ENCODE measurements at regions not wholly inside any gene's neighbourhood (a gene's known extent, or its start where the extent isn't known, plus 50 kb on each side); places are given as distances from the start of the nearest gene placed in this dataset.

GRCh38 chr13:88979465-88980175 is 1308.4 kb downstream of the SLITRK5 start:
- Histone ChIP-seq H3K27me3 (ENCODE audit: low read depth) (no peaks in the 10 kb centered on the region), H3K4me1 (no peaks in the 10 kb centered on the region), H3K27ac (no peak overlapping the region), H3K4me3 (no peak overlapping the region), H3K9me3 (no peaks in the 10 kb centered on the region), H3K36me3 (no peaks in the 10 kb centered on the region)
- DNase-seq (no peak), ATAC-seq (peak; percentile 61 to 65)
- no peak for TF ChIP-seq CTCF (IDR thresholded peaks at IDR 0.05)
- intact Hi-C loops (cut with DNase I), result no loop called here

GRCh38 chr13:89003656-89004055 is 1332.5 kb downstream of the SLITRK5 start:
- no peak for TF ChIP-seq CTCF (IDR thresholded peaks at IDR 0.05)

GRCh38 chr13:89011615-89012014 is 1340.4 kb downstream of the SLITRK5 start:
- TF ChIP-seq CTCF (IDR thresholded peaks at IDR 0.05), result no peak

More at GRCh38 chr13:89003656-89004055, 1332.5 kb downstream of the SLITRK5 start:
- Histone ChIP-seq H3K27ac (no peak overlapping the region), H3K36me3 (no peaks in the 10 kb centered on the region), H3K9me3 (no peaks in the 10 kb centered on the region), H3K27me3 (ENCODE audit: low read depth) (no peaks in the 10 kb centered on the region), H3K4me3 (no peak overlapping the region), H3K4me1 (no peaks in the 10 kb centered on the region)
- no peak for ATAC-seq
- intact Hi-C loops (cut with DNase I), result no loop called here
- DNase-seq, result no peak

GRCh38 chr13:89027694-89028306 is 1356.6 kb downstream of the SLITRK5 start:
- no peak for ATAC-seq
- no peaks in the 10 kb centered on the region for H3K4me1 ChIP-seq

More at GRCh38 chr13:89011615-89012014, 1340.4 kb downstream of the SLITRK5 start:
- intact Hi-C loops (cut with DNase I), result no loop called here
- H3K9me3 ChIP-seq, result no peaks in the 10 kb centered on the region
- H3K4me3 ChIP-seq, result no peak overlapping the region
- no peak for ATAC-seq
- DNase-seq, result no peak
- H3K4me1 ChIP-seq, result no peaks in the 10 kb centered on the region
- H3K36me3 ChIP-seq, result no peaks in the 10 kb centered on the region
- H3K27ac ChIP-seq, result no peak overlapping the region
- H3K27me3 ChIP-seq (ENCODE audit: low read depth), result no peaks in the 10 kb centered on the region

GRCh38 chr13:89029062-89029461 is 1357.9 kb downstream of the SLITRK5 start:
- ATAC-seq (no peak), DNase-seq (no peak)
- H3K4me1 ChIP-seq, result no peaks in the 10 kb centered on the region
- H3K27ac ChIP-seq, result no peak overlapping the region
- no peaks in the 10 kb centered on the region for H3K36me3 ChIP-seq
- no peak overlapping the region for H3K4me3 ChIP-seq
- H3K27me3 ChIP-seq (ENCODE audit: low read depth), result no peaks in the 10 kb centered on the region
- no peaks in the 10 kb centered on the region for H3K9me3 ChIP-seq
- intact Hi-C loops (cut with DNase I), result no loop called here
- TF ChIP-seq CTCF (IDR thresholded peaks at IDR 0.05), result no peak

More at GRCh38 chr13:89027694-89028306, 1356.6 kb downstream of the SLITRK5 start:
- Histone ChIP-seq H3K27ac (no peak overlapping the region), H3K4me3 (no peak overlapping the region), H3K36me3 (no peaks in the 10 kb centered on the region), H3K27me3 (ENCODE audit: low read depth) (no peaks in the 10 kb centered on the region), H3K9me3 (no peaks in the 10 kb centered on the region)
- no peak for TF ChIP-seq CTCF (IDR thresholded peaks at IDR 0.05)
- intact Hi-C loops (cut with DNase I), result no loop called here
- DNase-seq, result no peak

All from lower lobe of right lung (tissue), 2 donors.